Amniotic epithelial cell (primary cell): ENCODE measurements at regions not wholly inside any gene's neighbourhood (a gene's known extent, or its start where the extent isn't known, plus 50 kb on each side); places are given as distances from the start of the nearest gene placed in this dataset.
"Not testable (repeated sequence)": the region's sequence is repeated elsewhere in the genome, so short reads cannot be mapped to it uniquely, and the experiment has no call there.

ENCODE experiments used
- DNase-seq: peaks from one replicate; pipeline ENCODE4 v3.0.0-alpha.2; 2010; ENCODE audit warnings: low read depth

DNA sequence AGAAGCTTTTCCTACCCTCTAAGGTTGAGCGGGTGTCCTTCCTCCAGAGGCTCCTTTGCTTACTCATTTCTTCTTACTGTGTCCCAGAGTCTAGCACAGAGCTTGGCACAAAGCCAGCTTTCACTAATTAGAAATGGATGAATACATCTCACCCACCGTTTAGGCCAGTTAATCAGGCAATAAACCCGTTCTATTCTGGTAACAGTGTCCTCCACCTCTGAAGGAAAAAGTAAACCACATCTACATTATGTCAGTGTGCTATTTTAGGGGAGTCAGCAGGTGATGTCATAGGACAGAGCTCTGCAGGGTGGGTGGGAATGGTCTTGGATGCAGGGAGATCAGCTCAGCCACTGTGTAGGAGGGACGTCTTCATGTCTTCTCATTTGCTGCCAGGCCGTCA is 109.2 kb downstream of the OSTF1 start:
- DNase-seq = peak; percentile 8

DNA sequence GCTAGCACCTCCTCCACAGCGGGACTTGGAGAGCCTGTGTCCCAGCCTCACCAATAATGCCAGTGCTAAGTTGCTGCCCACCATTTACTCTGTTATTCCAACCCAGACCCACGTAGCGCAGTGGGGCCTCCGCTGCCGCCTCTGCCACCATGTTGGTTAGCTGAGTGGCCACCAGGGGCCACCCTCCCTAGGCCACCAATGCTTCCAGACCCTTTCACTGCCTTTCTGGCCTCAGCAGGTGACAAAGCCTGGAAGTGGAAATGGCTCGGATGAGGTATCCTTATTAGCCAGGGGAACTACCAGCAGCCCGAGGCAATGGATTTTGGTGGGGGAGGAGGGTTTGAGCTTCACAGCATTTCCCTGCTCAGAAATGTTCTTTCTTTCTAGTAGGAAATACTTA is 110.1 kb downstream of the OSTF1 start:
- no peak for DNase-seq

DNA sequence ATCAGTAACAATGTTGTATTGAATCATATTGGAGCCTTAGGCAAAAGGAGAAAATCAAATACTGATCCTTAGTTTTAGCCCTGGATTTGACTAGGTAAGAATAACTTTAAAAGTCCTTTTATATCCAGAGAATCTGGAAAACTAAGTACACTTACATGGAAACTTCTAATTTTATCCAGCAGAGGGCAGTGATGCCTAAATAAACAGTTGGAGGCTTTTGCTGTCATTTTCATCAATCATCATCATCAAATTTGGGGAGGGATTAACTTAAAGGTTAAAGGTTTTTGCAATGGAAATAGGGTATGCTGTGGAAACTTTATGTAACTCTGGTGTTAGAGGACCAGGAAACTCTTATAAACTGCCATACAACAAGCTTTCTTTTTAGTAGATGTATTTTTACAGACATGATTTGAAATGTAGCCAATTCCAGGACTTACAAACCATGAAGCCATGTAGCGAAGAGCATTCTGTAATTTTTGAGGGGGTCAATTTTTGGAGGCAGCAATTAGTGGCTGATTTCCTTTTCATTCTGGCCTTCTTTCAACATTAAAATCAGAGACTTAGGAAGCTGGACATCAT is 112.7 kb downstream of the OSTF1 start:
- peak; percentile 42 for DNase-seq

DNA sequence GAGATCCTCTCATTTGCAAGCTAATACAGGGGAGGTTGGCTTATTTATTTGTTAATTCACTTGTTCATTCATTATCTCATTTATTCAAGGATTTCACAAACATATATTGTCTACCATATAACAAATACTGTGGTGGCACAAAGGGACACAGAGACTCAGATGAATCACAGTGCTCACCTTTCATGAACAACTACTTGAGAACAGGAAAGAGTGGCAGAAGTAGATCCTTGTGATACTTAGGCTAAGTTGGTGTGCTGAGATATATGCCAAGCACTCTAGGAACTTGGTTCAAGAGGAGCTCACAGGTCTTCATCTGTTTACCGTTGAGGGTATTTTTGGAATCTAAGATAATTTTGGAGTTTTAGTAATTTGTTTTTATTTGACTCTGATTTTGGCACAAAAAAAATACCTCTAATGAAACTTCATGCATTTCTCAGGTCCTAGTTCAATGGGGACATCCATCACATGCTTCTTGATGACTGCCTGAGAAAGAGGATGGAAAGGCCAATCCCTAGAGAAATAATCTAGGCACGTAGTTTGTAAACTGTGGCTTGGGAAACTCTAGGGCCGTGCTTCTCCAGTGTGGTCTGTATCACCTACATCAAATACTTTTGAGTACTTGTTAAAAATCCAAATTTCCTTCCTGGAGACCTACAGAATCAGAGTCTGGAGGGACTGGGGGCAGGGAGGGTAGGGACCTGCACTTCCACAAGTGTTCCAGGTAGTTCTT is 113.3 kb downstream of the OSTF1 start:
- DNase-seq = no peak

DNA sequence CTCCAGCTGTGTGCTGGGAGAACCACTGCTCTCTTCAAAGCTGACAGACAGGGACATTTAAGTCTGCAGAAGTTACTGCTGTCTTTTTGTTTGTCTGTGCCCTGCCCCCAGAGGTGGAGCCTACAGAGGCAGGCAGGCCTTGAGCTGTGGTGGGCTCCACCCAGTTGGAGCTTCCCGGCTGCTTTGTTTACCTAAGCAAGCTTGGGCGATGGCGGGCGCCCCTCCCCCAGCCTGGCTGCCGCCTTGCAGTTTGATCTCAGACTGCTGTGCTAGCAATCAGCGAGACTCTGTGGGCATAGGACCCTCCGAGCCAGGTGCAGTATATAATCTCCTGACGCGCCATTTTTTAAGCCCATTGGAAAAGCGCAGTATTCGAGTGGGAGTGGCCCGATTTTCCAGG is 119.7 kb downstream of the OSTF1 start:
- DNase-seq = not testable (repeated sequence)

DNA sequence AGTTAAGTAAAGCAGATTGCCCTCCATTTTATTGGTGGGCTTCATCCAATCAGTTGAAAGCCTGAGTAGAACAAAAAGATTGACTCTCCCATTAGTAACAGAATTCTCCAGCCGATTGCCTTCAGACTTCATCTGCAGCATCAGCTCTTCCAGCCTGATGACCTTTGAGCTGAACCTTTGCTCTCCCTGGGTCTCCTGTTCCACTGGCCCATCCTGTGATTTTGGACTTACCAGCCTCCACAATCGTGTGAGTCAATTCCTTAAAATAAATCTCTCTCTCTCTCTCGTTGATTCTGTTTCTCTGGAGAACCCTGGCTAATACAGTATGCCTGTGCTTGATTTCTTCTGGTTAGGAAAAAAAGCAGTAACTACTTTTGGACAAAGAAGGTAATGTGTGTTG is 121.9 kb downstream of the OSTF1 start:
- no peak for DNase-seq

DNA sequence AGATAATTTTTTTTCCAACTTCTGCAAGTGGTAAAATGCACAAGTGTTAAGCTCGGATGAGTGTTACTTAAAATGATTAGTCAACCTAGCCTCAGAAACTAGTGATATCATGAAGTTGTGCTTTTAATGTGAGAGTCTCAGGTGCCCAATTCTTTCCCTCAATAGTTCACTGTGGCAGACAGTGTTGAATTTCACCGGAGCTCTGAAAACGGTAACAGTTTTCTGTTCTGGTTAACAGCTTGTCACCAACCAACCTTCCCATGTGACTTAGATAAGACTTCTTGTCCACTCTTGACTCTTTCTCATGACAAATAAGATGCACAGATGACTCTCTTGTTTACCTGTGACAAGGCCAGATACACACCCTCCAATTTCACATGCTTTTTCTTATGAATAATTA is 125.5 kb downstream of the OSTF1 start:
- no peak for DNase-seq

DNA sequence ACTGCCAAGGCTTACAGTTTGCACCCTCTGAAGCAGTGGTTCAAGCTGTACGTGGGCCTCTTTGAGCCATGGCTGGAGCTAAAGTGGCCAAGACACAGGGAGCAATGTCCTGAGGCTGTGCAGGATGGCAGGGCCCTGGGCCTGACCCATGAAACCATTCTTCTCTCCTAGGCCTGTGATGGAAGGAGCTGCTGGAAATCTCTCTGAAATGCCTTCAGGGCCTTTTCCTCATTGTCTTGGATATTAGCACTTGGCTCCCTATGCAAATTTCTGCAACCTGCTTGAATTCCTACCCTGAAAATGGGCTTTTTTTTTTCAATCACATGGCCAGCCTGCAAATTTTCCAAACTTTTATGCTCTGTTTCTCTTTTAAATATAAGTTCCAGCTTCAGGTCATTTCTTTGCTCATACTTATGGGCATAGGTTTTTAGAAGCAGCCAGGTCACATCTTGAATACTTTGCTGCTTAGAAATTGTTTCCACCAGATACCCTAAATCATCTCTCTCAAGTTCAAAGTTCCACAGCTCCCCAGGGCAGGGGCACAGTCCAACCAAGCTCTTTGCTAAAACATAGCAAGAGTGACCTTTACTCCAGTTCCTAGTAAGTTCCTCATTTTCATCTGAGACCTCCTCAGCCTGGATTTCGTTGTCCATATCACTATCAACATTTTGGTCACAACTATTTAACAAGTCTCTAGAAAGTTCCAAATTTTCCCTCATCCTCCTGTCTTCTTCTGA is 138.3 kb downstream of the OSTF1 start:
- no peak for DNase-seq

DNA sequence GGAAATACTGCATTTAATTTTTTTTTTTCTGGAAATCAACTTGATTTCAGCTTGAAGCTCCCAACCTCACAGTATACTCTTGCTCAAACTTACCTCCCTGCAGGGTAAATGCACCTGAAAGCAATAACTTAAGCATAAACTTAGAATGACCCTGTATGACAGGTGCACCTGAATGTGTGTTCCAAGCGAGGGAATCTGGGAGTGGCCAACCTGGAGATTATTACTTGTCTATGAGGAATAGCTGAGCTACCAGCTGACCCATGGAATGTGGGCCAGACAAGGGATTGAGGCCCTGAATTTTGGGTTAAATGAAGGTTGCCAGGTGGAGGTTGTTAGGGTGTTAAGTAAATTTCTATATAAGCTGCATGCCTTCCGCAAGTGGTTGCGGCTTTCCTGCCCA is 140.6 kb downstream of the OSTF1 start:
- no peak for DNase-seq

DNA sequence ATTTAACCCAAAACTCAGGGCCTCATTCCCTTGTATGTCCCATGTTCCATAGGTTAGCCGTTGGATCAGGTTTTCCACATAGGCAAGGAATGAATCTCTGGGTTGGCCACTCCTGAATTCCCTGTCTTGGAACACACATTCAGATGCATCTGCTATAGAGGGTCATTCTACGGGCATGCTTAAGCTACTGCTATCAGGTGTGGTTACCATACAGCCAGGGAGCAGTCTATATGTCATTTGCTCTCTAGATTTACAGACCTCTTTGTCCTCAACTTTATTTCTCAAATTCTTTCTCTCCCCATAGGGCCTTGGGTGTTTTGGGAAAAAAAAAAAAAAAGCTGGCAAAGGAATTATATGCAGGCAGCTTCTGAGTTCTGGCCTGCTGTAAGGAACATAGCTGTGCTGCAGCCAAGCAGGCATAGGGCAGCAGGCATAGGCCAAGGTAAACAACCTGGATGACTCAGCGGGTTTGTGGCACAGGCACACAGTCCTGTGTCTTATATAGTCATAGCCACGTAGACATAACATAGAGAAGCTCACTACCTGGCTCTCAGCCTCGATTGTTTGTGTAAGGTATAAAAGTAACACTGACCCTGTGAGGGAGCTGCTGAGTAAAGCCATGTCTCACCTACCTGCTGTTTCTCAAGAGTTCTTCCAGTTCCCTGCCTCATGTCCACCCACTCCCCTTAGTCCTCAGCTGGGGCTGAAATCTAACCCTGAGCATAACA is 141.5 kb downstream of the OSTF1 start:
- no peak for DNase-seq

DNA sequence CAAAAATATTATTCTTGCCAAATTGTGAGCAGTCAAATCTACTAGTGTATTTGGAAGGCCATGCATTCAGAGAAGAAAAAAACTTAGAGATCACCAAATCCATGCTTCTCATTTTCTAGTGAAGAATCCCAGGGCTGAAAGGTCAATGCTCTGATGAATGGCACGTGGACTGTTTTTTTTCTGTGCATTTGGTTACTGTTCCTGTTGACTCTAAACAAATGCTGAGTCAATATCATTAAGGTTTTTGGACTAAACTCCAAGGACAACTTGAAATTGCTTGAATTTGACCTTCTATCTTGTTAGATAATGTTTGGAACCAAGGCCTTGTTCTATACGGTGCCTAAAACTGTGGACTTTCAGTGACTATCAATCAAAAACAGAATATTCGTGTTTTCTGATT is 142.2 kb downstream of the OSTF1 start:
- no peak for DNase-seq

DNA sequence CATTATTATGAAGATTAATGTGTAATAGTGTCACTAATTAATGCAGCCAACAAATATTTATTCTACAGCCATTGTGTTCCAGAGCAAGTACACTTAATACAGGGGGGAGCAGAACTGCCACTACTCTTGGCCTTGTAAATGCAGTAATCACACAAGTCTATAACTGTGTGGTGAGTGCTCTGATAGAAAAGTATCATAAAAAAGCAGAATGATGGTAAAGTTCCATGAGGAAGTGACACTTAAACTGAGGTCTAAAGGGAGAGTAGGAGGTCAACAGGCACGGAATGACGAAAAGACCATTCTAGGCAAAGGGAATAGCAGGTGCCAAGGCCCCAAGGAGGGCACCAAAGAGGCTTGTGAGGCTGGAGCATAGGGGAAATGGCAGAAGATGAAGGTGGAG is 142.9 kb downstream of the OSTF1 start:
- DNase-seq = no peak

DNA sequence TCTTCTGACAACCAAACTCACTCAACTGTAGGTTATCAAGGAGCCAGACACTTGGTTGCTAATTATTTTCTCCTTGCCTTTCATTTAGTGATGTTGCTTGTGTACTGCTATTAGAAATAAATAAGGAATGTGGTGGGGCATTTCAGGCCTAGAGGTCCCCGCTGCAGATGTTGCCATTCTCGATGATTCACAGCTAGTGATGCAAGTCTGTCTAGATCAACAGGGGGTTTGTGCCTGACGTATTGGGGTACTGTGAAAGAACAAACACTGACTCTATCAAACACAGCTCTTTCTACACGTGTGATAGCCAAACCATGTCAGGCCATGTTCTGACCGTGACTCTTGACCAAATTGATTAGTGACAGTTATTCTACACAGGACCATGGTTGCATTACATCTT is 144.7 kb downstream of the OSTF1 start:
- DNase-seq = peak; percentile 64

DNA sequence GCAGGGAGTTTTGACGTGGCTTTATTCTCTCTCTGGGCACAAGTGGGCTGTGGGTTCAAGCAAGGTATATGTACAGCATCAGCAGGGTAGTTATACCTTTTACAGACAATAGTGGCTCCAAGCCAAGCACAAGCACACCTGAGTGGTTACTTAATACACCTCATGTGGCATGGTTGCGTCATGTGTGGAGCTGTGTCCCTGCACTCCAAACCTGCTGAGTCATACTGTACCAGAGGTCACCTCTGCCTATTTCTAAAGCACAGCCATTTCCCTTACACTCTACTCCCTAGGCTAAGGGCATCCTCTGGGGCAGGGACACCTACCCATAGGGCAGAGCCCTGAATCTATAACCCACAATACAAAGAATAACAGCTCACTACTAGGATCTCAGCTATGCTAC is 147.3 kb downstream of the OSTF1 start:
- DNase-seq = peak; percentile 14

DNA sequence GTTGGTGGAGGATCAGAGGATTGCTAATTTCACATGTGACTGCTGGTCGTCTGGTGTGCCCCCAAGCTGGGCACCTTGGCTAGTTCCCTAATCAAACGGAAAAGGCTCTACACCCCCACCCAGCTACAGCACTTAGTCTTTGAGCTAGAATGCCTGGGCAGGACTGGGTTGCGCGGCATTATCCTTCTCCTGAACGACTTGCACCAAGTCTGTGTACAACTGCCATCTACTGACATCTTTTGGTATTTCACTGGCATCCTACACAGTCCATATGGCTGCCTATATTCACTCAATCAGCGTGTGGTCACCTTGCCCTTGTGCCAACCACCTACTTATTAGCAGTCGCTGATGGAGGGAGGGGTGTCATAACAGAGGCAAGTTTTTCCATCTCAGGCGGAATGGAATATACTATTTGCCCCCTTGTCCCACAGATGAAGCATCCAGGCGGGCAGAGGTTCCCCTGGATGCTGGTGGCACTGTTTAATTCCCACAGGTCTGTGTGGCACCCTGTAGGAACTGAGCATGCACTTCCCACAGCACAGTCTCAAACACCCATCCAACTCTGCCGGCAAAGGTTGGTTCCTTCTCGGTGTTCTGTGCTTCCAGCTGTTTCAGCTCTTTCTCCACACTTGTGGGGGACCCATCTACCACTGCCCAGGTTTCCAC is 150.1 kb downstream of the OSTF1 start:
- peak; percentile 61 for DNase-seq

DNA sequence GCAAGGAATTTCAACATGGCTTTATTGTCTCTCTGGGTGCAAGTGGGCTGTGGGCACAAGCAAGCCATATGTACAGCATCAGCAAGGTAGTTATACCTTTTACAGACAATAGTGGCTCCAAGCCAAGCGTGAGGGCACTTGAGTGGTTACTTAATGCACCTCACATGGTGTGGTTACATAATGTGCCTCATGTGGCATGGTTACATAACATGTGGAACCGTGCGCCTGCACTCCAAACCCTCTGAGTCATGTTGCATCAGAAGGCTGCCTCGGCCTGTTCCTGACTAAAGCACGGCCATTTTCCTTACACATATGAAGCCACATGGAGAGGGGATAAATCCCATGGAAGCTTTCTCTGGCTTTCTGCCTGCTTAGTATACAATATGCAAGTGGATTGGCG is 150.9 kb downstream of the OSTF1 start:
- peak; percentile 77 for DNase-seq

DNA sequence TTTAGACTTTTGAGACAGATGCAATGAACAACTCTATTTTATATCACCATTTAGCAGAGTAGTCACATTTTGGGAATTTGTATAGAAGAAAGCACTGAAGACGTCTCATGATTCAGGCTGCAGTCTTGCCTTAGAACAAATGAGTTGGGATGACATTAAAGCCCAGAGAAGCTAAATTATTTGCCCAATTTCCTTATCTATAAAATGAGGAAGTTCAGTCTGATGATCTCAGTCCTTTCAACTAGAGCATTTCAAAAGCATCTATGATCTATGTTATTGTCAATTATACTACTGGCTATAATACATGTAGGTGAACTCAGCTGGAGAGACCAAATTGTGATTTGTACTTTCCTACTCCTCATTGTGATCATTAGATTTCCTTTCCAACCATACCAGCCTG is 154.1 kb downstream of the OSTF1 start:
- DNase-seq = no peak

DNA sequence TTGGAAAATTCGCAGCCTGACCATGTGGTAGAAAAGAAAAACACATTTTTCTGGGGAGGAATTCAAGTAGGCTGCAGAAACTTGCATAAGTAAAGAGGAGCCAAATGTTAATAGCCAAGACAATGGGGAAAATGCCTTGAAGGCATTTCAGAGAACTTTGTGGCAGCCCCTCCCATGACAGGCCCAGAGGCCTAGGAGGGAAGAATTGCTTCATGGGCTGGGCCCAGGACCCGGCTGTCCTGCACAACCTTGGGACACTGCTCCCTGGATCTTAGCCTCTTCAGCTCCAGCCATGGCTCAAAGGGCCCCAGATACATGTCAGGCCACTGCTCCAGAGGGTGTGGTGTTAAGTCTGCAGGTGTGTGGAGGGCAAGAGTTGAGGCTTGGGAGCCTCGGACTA is 158.6 kb downstream of the OSTF1 start:
- DNase-seq = no peak

DNA sequence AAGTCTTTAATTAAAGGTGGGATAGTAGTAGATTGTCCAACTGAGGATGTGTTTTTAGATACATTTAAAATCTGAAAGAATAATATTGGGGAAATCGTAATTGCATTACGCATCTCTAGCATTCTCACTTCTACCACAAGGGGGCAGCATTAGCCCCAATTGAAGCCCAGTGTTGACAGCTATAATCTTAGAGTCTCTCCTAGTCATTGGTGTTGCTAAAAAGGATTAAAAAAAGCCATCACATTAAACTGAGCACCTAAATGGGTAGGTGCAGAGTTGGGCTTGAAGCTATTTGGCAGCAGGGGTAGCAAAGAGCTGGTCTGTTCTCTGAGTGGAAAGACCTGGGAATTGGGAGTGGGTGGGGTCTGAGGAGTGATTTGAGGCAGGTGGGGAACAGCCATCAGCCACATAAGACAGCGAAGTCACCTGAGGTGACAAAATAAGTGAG is 177.2 kb downstream of the OSTF1 start:
- peak; percentile 27 for DNase-seq

DNA sequence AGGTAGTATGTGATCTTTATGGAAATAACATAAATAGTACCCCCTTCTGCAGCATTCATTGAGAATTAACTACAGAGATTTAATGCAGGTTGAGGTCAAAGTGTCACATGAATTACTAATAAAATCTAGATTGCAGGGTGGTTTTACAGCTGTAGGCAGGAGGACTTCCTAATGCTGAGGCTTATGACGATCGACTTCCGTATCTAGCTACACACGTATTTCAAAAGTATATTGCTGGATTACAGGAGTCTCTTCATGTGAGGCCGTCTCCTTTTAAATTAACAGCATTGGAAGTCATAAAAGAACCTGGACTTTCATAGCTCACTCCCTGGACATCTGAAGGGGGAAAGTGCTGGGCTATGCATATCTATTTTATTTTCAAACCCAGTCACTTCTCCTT is 180.9 kb downstream of the OSTF1 start:
- DNase-seq = no peak

DNA sequence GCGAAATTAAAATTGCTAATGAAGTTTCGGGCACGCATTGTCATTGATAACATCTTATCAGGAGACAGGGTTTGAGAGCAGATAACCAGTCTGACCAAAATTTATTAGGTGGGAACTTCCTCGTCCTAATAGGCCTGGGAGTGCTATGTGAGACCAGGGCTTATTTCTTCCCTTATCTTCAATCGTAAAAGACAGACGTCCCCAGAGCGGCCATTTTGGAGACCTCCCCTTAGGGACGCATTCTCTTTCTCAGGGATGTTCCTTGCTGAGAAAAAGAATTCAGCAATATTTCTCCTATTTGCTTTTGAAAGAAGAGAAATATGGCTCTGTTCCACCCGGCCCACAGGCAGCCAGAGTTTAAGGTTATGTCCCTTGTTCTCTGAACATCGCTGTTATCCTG is 184.7 kb downstream of the OSTF1 start:
- DNase-seq = not testable (repeated sequence)

DNA sequence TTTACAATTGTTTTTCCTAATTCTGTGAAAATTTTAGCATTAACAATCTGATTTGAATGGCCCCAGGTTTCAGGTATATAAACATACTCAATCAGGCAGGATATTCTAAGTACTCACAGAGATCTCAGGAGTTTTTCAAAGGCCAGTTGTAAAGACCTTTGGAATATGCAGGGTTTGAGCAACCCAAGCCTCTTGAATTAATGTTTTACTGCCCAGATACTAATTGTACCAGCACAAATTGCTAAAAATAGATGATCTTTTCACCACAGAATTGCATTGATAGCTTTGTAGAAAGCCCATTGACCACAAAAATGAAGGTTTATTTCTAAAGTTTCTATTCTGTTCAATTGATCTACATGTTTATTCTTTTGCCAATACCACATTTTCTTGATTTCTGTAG is 186.5 kb downstream of the OSTF1 start:
- DNase-seq = no peak
